Fibroblast of peridontal ligament (primary cell): ENCODE measurements at regions not wholly inside any gene's neighbourhood (a gene's known extent, or its start where the extent isn't known, plus 50 kb on each side); places are given as distances from the start of the nearest gene placed in this dataset.
A peak's percentile ranks its signal among the peaks of the same experiment; 100 is the strongest.

ENCODE experiments used
- DNase-seq: peaks from one replicate; pipeline ENCODE4 v3.0.0-alpha.2; 2010; ENCODE audit errors: extremely low read depth

- DNase-seq = no peak
Observed at GRCh38 chr2:15718944-15719323, 127.3 kb downstream of the DDX1 start.

GRCh38 chr2:15719566-15720313 lies 128.1 kb downstream of the DDX1 start:
- DNase-seq = no peak

- DNase-seq = no peak
Observed at GRCh38 chr2:15720561-15721307, 129.1 kb downstream of the DDX1 start.

- no peak for DNase-seq
Observed at GRCh38 chr2:15721411-15722067, 129.9 kb downstream of the DDX1 start.

GRCh38 chr2:15722980-15723379 lies 131.3 kb downstream of the DDX1 start:
- DNase-seq = no peak

GRCh38 chr2:15724235-15724634 lies 132.6 kb downstream of the DDX1 start:
- no peak for DNase-seq

- DNase-seq = no peak
Observed at GRCh38 chr2:15725101-15725781, 133.6 kb downstream of the DDX1 start.

GRCh38 chr2:15725782-15726112 lies 134.1 kb downstream of the DDX1 start:
- no peak for DNase-seq

- no peak for DNase-seq
Observed at GRCh38 chr2:15726321-15727057, 134.8 kb downstream of the DDX1 start.

- no peak for DNase-seq
Observed at GRCh38 chr2:15727396-15728244, 136.0 kb downstream of the DDX1 start.

- DNase-seq = no peak
Observed at GRCh38 chr2:15728245-15728938, 136.7 kb downstream of the DDX1 start.

- no peak for DNase-seq
Observed at GRCh38 chr2:15729001-15729400, 137.3 kb downstream of the DDX1 start.

- no peak for DNase-seq
Observed at GRCh38 chr2:15729709-15730544, 138.3 kb downstream of the DDX1 start.

GRCh38 chr2:15730545-15731212 lies 139.0 kb downstream of the DDX1 start:
- peak; percentile 78 for DNase-seq

GRCh38 chr2:15731213-15731888 lies 139.7 kb downstream of the DDX1 start:
- DNase-seq = no peak

GRCh38 chr2:15731889-15732271 lies 140.2 kb downstream of the DDX1 start:
- no peak for DNase-seq

GRCh38 chr2:15732341-15733077 lies 140.8 kb downstream of the DDX1 start:
- DNase-seq = no peak
